Liver (tissue), 8 donors: ENCODE measurements at regions not wholly inside any gene's neighbourhood (a gene's known extent, or its start where the extent isn't known, plus 50 kb on each side); places are given as distances from the start of the nearest gene placed in this dataset.

ENCODE experiments used
- DNase-seq: peaks from one replicate; pipeline ENCODE4 v3.0.0-alpha.2; 2017; ENCODE audit warnings: low spot score
- H3K27ac ChIP-seq, 2 donors: one replicate each; pipeline ENCODE4 v1.7.0; 2013; ENCODE audit warnings: inconsistent platforms in 2 of 2, low read length in 2 of 2, control low read depth in 1 of 2, low read depth in 1 of 2, mild to moderate bottlenecking in 1 of 2
- H3K27me3 ChIP-seq, 4 donors: one replicate each; pipeline versions ENCODE4 v1.6.1 to v1.7.0; 2013; ENCODE audit warnings: low read length in 3 of 4, inconsistent platforms in 1 of 4, mild to moderate bottlenecking in 1 of 4, moderate library complexity in 1 of 4; ENCODE audit not compliant: control insufficient read depth in 4 of 4, insufficient read depth in 4 of 4
- H3K36me3 ChIP-seq, 4 donors: one replicate each; pipeline versions ENCODE4 v1.6.1 to v1.7.0; 2013; ENCODE audit warnings: low read length in 3 of 4, mild to moderate bottlenecking in 3 of 4, low read depth in 1 of 4, moderate library complexity in 1 of 4; ENCODE audit not compliant: control insufficient read depth in 4 of 4, insufficient read depth in 3 of 4
- H3K4me1 ChIP-seq, 4 donors: one replicate each; pipeline versions ENCODE4 v1.6.1 to v1.7.0; 2013; ENCODE audit warnings: low read length in 3 of 4, mild to moderate bottlenecking in 3 of 4, moderate library complexity in 1 of 4; ENCODE audit not compliant: control insufficient read depth in 4 of 4, insufficient read depth in 4 of 4
- H3K4me3 ChIP-seq, 3 donors: one replicate each; pipeline versions ENCODE4 v1.6.1 to v1.7.0; 2013; ENCODE audit warnings: low read length in 3 of 3, control low read depth in 1 of 3, low read depth in 1 of 3, mild to moderate bottlenecking in 1 of 3
- H3K9ac ChIP-seq, 2 donors: one replicate each; pipeline ENCODE4 v1.7.0; 2013; ENCODE audit warnings: low read length in 2 of 2, mild to moderate bottlenecking in 2 of 2, moderate library complexity in 2 of 2, control low read depth in 1 of 2, low read depth in 1 of 2
- H3K9me3 ChIP-seq, 4 donors: one replicate each; pipeline versions ENCODE4 v1.6.1 to v1.7.0; 2013; ENCODE audit warnings: low read length in 3 of 4; ENCODE audit not compliant: control insufficient read depth in 4 of 4
- CTCF ChIP-seq: fragments of 150-350 bp; IDR thresholded peaks from 2 replicates; pipeline ENCODE4 v1.5.1; 2017; ENCODE audit warnings: improper control_type of control experiment, low read depth, low read length; ENCODE audit not compliant: missing input control
- EGR1 ChIP-seq, 2 donors: IDR thresholded peaks; 2 replicates each; pipeline ENCODE4 v1.6.1; 2016 to 2018; ENCODE audit warnings: antibody characterized with exemption in 2 of 2, low read depth in 2 of 2
- FOXA1 ChIP-seq: IDR thresholded peaks from 2 replicates; pipeline ENCODE4 v1.6.1; 2016; ENCODE audit warnings: antibody characterized with exemption
- FOXA2 ChIP-seq: IDR thresholded peaks from 2 replicates; pipeline ENCODE4 v1.6.1; 2016; ENCODE audit warnings: antibody characterized with exemption
- GABPA ChIP-seq, 2 donors: IDR thresholded peaks in 1 of 2; conservative IDR thresholded peaks in 1 of 2; 2 replicates each; pipeline ENCODE4 v1.6.1; 2016; ENCODE audit warnings: antibody characterized with exemption in 2 of 2, mild to moderate bottlenecking in 1 of 2, moderate library complexity in 1 of 2
- HNF4A ChIP-seq, 2 donors: conservative IDR thresholded peaks; 2 replicates each; pipeline ENCODE4 v1.6.1; 2016; ENCODE audit warnings: antibody characterized with exemption in 2 of 2, mild to moderate bottlenecking in 2 of 2
- HNF4G ChIP-seq: IDR thresholded peaks from 2 replicates; pipeline ENCODE4 v1.6.1; 2016; ENCODE audit warnings: antibody characterized with exemption
- JUND ChIP-seq, 2 donors: IDR thresholded peaks; 2 replicates each; pipeline ENCODE4 v1.6.1; 2016; ENCODE audit warnings: antibody characterized with exemption in 2 of 2
- NR2F2 ChIP-seq: IDR thresholded peaks from 2 replicates; pipeline ENCODE4 v1.6.1; 2016; ENCODE audit warnings: antibody characterized with exemption
- RAD21 ChIP-seq, 2 donors: IDR thresholded peaks; 2 replicates each; pipeline ENCODE4 v1.6.1; 2016; ENCODE audit warnings: antibody characterized with exemption in 2 of 2, mild to moderate bottlenecking in 2 of 2
- REST ChIP-seq: IDR thresholded peaks from 2 replicates; pipeline ENCODE4 v1.6.1; 2016; ENCODE audit warnings: antibody characterized with exemption, mild to moderate bottlenecking
- RXRA ChIP-seq, 2 donors: IDR thresholded peaks; 2 replicates each; pipeline ENCODE4 v1.6.1; 2017 to 2018; ENCODE audit warnings: antibody characterized with exemption in 2 of 2, mild to moderate bottlenecking in 1 of 2
- SP1 ChIP-seq: IDR thresholded peaks from 2 replicates; pipeline ENCODE4 v1.6.1; 2018; ENCODE audit warnings: antibody characterized with exemption, mild to moderate bottlenecking
- TAF1 ChIP-seq: conservative IDR thresholded peaks from 2 replicates; pipeline ENCODE4 v1.6.1; 2016; ENCODE audit warnings: antibody characterized with exemption, mild to moderate bottlenecking
- YY1 ChIP-seq: IDR thresholded peaks from 2 replicates; pipeline ENCODE4 v1.6.1; 2016; ENCODE audit warnings: antibody characterized with exemption, mild to moderate bottlenecking
- ZBTB33 ChIP-seq: IDR thresholded peaks from 2 replicates; pipeline ENCODE4 v1.6.1; 2016; ENCODE audit warnings: antibody characterized with exemption
- WGBS: extraction: QIAGEN DNeasy Blood & Tissue Kit; methylation state at CpG from one replicate; pipeline ENCODE4 v1.1.7; 2013; 5-methylcytosine and 5-hydroxymethylcytosine counted together
- donor health status: healthy.
- donor health status: healthy.
- donor health status: healthy.
- donor health status: healthy.
- donor health status: healthy.

GRCh38 chr20:39800111-39800510, 838.0 kb downstream of the DHX35 start:
- DNase-seq: no peak
- Histone ChIP-seq H3K27me3 (no peaks in the 10 kb centered on the region), H3K27ac (no peak overlapping the region), H3K9ac (no peak overlapping the region), H3K4me3 (no peak overlapping the region), H3K36me3 (no peaks in the 10 kb centered on the region), H3K9me3 (peaks cover 0 to 2% (median under 1%) of the 10 kb centered on the region in 4 donors), H3K4me1 (peaks cover 0 to 5% (median 0%) of the 10 kb centered on the region in 4 donors)
- TF ChIP-seq TAF1 (no peak), EGR1 (IDR thresholded peaks at IDR 0.05; ENCODE audit: low read depth in 2 of 2) (no peak), ZBTB33 (no peak), FOXA1 (no peak), CTCF (no peak), RXRA (IDR thresholded peaks at IDR 0.05) (no peak), YY1 (no peak), FOXA2 (no peak)
- WGBS: 45% methylated on average over 2 of the region's 2 CpGs

- WGBS: 89% methylated on average over 2 of the region's 2 CpGs
- no peak for DNase-seq
- Histone ChIP-seq H3K36me3 (no peaks in the 10 kb centered on the region), H3K4me1 (peaks cover 0 to 6% (median 0%) of the 10 kb centered on the region in 4 donors), H3K9me3 (peaks cover 0 to 2% (median under 1%) of the 10 kb centered on the region in 4 donors), H3K4me3 (no peak overlapping the region), H3K27ac (no peak overlapping the region), H3K9ac (no peak overlapping the region), H3K27me3 (no peaks in the 10 kb centered on the region)
- TF ChIP-seq GABPA (IDR thresholded peaks at IDR 0.05 in 1 of 2, conservative IDR thresholded peaks at IDR 0.05 in 1 of 2): no peak
- no peak for TF ChIP-seq NR2F2
- no peak for TF ChIP-seq RAD21 (IDR thresholded peaks at IDR 0.05)
- TF ChIP-seq FOXA2: no peak
- no peak for TF ChIP-seq FOXA1
- no peak for TF ChIP-seq SP1
These were observed 837.3 kb downstream of the DHX35 start for GRCh38 chr20:39799366-39799965.

GRCh38 chr20:39795401-39796272, 833.5 kb downstream of the DHX35 start:
- peaks cover 0 to 2% (median under 1%) of the 10 kb centered on the region in 4 donors for H3K9me3 ChIP-seq
- WGBS: 84% methylated on average over 3 of the region's 3 CpGs
- no peaks in the 10 kb centered on the region for H3K27me3 ChIP-seq
- H3K4me1 ChIP-seq: peaks cover 0 to 6% (median 0%) of the 10 kb centered on the region in 4 donors
- no peak overlapping the region for H3K9ac ChIP-seq
- no peaks in the 10 kb centered on the region for H3K36me3 ChIP-seq
- H3K4me3 ChIP-seq: no peak overlapping the region
- no peak for DNase-seq
- no peak overlapping the region for H3K27ac ChIP-seq
- TF ChIP-seq FOXA1 (no peak), HNF4A (conservative IDR thresholded peaks at IDR 0.05) (no peak), CTCF (no peak), FOXA2 (no peak), RAD21 (IDR thresholded peaks at IDR 0.05) (no peak), JUND (IDR thresholded peaks at IDR 0.05) (no peak), RXRA (IDR thresholded peaks at IDR 0.05) (no peak), REST (no peak), HNF4G (no peak)
